Uterus (tissue), 2 donors: ENCODE measurements at regions not wholly inside any gene's neighbourhood (a gene's known extent, or its start where the extent isn't known, plus 50 kb on each side); places are given as distances from the start of the nearest gene placed in this dataset.

Source experiments
- CTCF ChIP-seq, 4 experiments: fragments of 200-600 bp in 2 of 4; fragments of 450-650 bp in 2 of 4; sonication (generic) in 2 of 4; IDR thresholded peaks; one replicate each; pipeline ENCODE4 v1.5.1; 2016 to 2019; ENCODE audit warnings: antibody characterized with exemption in 4 of 4, mild to moderate bottlenecking in 2 of 4, moderate library complexity in 1 of 4
- POLR2A ChIP-seq, 2 donors: fragments of 450-650 bp; IDR thresholded peaks; one replicate each; pipeline ENCODE4 v1.6.1; 2016; ENCODE audit warnings: antibody characterized with exemption in 2 of 2, mild to moderate bottlenecking in 1 of 2, moderate library complexity in 1 of 2

GRCh38 chr13:73419186-73419585 is 360.4 kb downstream of the KLF5 start:
- TF ChIP-seq CTCF (IDR thresholded peaks at IDR 0.05) (no peak), POLR2A (IDR thresholded peaks at IDR 0.05) (no peak)
